ENCODE measurements at regions not wholly inside any gene's neighbourhood (a gene's known extent, or its start where the extent isn't known, plus 50 kb on each side); places are given as distances from the start of the nearest gene placed in this dataset.

DNA sequence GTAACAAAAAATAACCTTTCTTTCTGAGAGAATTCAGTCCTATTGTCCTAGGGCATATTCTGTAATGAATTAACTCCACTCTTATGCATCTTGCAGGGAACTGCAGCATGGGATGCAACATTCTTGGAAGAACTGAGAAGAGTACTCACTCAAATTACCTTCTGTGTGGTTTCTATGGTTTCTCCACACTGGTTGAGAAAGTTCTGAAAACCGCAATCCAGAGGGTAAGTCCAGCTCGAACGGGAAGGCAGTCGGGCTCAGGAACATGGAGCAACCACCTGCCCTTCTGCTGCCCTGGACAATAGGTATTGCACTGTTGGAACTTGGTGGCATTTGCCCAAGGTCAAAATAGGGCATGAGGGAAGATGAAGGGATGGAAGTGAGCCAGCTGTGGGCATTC lies 59.6 kb upstream of the CDK13 start:
- no peak for DNase-seq (ENCODE audit: low read depth)

DNA sequence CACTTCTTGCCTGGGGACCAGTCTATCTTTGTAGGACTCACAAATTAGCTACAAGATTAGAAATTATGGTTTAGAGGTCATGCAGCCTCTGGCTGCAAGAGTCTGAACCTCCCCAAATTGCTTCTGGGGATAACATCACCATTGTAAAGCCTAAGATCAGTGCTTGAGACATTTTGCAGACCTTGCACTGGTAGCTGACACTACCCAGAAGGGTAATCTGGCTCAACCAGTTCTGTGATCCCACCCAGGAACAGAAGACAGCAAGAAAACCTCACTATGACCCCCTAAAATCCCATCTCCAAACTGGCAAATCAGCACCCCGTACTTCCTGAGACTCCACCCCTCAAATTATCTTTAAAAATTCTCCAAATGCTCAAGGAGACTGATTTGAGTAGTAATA lies 58.2 kb upstream of the CDK13 start:
- DNase-seq (ENCODE audit: low read depth), result no peak

DNA sequence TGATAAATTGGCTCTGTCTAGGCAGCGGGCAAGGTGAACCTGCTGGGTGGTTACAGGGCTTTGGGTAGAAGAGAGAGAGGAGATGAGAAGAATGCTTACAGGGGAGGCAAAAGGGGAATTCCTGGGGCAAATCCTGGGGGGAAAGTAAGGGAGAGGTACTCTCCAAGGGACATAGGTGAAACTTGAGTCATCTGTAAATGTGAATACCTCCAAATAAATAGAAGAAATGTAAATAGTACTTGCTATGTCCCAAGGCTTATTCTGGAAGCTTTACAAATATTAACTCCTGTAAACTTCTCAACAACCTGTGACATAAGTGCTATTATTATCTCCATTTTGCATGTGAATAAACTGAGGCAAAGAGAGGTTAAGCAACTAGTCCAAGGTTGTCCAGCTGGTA lies 57.7 kb upstream of the CDK13 start:
- DNase-seq (ENCODE audit: low read depth), result no peak

DNA sequence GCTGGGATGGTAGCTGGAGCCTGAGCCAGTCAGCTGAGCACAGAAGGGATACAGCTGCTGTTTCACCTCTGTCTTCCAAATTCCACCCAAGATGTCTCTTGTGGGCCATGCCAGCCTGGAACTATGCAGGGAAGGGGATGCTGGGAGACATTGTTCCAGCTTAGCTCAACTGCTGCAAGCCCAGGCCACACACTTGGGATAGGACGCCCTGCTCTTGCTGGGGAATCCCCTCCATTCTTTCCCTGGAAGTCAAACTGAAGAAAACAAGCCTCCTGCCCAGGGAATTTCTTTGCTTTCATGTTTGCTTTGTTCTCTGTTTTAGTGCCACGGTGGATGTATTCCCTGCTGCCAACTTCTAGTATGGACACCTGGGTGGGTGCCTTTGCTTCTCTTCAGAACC lies 55.2 kb upstream of the CDK13 start:
- no peak for DNase-seq (ENCODE audit: low read depth)

DNA sequence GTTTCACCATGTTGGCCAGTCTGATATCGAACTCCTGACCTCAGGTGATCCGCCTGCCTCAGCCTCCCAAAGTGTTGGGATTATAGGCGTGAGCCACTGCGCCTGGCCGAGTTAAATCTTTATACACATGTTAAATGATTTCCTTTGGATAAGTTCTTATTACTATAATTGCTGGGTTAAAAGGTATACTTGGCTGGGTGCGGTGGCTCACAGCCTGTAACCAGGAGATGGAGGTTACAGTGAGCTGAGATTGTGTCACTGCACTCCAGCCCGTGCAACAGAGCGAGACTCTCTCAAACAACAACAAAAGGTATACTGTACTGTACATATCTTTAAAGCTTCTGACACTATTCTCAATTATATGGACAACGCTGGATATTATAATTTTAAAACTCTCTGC lies 53.2 kb upstream of the CDK13 start:
- DNase-seq (ENCODE audit: low read depth), result no peak

DNA sequence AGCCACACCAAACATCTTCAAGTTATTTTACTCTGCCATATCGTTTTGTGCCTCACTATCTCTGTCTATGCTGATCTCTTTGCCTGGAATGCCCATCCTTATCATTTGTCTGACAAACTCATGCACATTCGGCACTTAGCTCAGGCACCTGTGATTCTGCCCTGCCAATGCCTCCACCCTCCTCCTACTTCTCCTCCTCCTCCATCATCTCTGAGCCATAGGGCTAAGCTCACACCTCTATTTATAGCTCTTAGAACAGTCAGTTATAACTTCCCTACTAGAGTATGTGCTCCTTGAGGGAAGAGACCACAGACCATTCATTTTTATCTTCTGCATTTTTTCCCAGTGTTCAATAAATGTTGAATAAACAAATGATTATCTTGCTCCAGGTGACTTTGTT lies 51.2 kb upstream of the CDK13 start:
- no peak for DNase-seq (ENCODE audit: low read depth)

Data from HS-5 (cell line).